ENCODE measurements at regions not wholly inside any gene's neighbourhood (a gene's known extent, or its start where the extent isn't known, plus 50 kb on each side); places are given as distances from the start of the nearest gene placed in this dataset.

DNA sequence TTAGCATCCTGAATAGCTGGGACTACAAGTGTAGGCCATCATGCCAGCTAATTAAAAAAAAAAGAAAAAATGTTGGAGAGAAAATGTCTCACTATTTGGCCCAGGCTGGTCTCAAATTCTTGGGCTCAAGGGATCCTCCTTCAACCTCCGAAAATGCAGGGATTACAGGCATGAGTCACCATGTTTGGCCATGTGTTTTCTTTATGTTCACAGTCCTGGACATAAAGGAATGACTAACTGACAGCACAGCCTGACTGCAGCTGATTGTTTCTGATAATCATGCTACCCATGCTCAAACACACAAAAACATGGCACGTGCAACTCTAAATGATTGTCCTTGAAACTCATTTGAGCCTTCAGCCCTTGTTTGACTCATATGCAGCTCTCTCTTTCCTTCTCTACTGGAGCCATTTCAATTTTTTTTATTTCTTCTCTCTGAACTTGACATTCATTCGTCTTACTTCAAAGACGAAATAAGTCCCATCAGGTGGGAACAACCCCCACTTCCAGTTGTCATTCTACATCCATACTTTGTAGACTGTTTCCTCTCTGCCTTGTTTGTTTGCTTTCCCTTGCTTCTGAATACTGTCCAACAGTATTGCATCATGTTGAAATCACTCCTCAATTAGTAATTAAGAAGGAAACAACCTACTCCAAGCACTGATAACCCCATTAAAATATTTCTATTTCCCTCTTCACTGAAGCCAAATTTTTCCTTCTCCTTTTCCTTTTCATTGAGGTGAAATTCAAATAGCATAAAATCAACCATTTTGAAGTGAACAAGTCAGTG lies 413.0 kb downstream of the BMP2 start:
- DNase-seq, result no peak

DNA sequence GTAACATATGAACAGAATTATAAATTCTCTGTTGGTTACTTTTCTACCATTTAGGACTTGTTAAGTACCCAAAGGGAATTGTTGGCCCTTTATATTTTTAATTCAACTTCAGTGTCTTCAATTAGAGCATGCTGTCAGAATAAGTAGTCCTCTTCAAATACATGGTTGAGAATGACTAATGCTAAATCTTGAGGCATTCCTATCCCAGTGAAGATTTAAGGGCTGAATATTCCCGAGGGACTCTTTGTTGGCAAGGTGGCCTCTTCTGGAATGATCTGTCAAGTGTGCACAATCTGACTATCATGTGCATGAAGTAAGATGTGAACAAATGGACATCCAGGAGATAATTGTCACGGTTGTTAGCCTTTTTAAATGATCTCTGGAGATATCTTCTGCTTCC lies 421.7 kb downstream of the BMP2 start:
- DNase-seq, result no peak

DNA sequence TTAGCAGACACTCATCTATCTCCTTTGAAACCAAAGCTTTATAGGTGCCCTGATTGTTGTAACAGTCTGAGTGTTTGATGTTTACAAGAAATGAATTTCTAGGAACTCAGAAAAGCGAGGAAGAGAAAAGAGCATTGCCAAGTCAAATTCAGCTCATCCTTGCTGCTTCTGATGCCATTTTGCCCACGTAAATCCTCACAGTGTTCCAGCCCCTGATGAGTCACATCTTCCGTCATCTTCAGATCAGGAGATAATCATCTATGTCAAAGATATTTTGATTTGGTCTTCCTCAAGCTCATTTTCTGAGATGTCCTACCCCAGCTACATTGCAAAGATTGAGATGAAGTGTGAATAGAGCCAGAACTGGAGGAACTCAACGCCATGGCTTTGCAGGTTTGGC lies 426.2 kb downstream of the BMP2 start:
- DNase-seq, result no peak

GRCh38 chr20:7195704-7196103 lies 428.2 kb downstream of the BMP2 start:
- DNase-seq, result no peak

DNA sequence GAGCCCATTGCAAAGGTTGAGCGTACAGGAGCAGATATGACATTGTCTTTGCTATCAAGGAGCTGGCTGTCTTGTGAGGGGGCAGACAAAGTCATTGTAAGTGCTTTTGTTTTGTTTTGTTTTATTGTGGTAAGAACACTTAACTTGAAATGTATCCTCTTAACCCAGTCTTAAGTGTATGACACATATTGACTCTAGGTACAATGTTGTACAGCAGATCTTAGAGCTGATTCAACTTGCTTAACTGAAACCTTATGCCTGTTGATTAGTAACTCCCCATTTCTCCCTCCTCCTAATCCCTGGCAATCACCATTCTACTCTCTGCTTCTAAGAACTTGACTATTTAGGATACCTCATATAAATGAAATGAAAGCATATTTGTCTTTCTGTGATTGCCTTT lies 429.0 kb downstream of the BMP2 start:
- no peak for DNase-seq

DNA sequence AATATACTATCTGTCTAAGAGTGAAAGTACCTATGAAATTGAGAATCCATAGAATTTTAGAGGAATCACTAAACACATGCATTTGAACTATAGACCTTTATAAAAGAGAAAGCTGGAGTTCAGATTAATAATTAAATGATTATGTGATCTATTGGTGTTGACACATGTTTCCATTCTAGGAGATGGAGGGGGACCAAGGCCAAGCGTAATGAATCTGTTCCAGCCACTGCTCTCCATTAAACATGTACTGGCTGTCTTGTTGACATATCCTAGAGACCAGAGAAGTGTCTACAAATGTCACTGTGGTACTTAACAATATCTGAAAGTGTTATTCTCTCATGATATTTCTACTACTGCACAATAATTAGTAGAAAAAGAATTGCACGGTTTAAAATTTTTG lies 432.4 kb downstream of the BMP2 start:
- DNase-seq, result no peak

DNA sequence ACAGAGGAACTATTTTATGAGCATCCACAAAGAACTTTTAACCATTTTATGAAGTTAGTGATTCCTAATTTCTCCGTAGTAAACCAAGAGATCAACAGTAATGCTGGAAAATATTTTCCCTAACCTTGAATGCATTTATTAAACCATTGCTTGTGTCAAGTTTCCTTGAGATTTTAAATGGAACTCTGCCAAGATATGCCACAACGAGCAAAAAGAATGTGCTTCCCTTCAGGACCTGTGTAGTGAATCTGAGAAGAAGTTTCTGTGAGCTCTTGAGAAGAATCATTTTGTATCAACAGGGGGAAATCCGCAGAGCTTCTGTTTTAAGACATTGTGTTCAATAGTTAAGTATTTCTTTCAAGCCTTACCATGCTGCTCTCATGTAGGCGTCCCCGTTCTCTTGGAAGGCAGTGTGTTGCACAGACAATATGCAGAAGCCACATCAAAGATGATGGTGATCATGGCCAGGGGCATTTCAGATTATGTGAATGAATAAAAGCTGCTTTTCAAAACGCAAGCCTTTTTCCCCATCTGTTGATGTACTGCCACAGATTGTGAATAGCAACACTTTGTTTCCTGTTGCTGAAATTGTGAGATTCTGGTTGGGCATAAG lies 439.8 kb downstream of the BMP2 start:
- DNase-seq, result no peak

DNA sequence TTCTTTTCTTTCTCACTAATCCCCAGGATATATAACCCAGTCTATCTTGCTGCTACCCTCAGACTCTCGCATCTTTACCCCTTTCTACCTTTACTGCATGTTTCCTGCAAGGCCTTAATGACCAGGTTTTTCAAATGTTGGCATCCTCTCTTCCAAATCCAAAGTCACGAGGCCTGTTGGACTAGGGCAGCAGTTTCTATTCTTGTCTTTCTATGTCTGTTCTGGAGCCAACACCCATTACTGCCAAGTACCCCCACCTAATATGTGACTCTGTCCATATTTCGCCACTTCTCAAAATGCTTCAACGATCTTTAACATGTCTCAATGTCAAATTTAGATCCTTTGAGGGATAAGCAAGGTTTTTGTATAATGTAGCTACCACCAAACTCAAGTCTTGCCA lies 443.4 kb downstream of the BMP2 start:
- no peak for DNase-seq

DNA sequence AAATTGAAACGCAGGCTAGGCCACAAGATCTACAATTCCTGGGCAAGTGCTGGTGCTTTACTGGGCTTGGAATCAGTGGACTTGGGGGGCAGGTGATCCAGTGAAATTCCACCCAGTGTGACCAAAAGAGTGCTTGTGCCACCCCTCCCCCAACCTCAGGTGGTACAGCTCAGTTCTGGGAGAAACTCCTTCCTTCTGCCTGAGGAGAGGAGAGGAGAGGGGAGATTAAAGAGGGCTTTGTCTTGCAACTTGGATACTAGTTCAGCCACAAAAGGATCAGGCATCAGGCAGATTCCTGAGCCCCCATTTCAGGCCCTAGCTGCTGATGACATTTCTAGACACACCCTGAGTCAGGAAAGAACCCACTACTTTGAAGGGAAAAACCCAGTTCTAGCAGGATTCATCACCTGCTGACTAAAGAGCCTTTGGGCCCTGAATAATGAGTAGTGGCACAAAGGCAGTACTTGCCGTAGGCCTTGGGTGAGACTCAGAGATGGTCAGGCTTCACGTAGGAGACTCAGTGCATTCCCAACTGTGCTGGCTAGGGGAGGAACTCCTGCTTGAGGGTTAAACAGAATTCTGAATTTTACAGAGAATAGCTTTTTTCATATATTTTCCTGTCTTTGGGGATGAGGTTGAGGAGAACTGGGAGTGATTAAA lies 446.7 kb downstream of the BMP2 start:
- no peak for DNase-seq

DNA sequence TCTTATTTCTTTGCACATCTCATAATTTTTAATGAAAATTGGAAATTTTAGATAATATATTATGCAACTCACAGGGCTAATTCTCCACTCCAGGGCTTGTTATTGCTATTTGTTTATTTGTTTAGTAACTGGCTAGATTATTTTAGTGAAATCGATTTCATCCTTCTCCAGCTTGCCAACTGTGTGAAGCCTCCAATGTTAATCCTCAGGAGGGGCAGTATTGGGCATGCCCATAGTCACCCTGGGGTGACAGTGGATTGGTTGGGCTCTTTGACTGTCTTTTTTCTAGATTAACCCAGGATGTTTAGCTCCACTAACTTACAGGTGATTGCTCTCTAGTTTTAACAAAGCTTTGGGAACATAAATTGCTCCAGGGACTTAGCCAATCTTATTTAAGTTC lies 450.1 kb downstream of the BMP2 start:
- DNase-seq, result no peak

- no peak for DNase-seq
These were observed 453.3 kb downstream of the BMP2 start for GRCh38 chr20:7220755-7221154.

- DNase-seq, result no peak
These were observed 458.7 kb downstream of the BMP2 start for GRCh38 chr20:7226156-7226555.

DNA sequence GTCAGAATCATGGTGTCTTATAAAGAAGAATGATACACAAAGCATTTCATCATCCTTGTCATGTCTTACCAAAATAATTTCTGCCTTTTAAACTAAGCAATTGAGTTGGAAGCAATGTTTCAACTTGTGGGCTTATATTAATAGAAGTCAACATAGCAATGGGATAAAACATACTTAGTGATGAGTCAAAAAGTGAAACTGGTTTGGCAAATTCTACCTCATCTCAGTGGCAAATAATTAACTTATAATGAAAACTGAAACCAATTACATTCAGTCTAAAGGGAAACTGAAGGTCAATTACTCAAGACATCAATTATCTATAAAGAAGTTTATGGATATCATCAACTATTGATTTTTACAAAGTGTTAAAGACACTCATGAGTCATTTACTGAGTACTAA lies 463.8 kb downstream of the BMP2 start:
- no peak for DNase-seq

- no peak for DNase-seq
These were observed 465.3 kb downstream of the BMP2 start for GRCh38 chr20:7232796-7233195.

- DNase-seq, result no peak
These were observed 469.8 kb downstream of the BMP2 start for GRCh38 chr20:7237251-7237650.

DNA sequence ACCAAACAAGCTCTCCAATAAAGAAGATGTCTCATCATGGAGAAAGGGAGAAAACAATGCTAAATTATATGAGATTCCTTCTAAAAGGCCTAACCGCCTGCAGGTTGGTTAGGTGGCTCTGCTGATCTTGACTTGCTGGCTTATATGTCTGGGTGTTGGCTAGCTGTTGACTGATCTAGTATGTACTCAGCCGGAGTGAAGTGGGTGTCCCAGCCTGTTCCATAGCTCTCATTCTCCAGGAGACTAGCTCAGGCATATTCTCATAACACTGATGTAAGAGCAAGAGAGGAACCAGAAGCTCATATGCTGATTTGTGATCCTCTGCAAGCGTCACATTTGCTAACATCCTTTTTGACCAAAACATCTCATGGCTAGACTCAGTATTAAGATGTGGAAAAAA lies 473.0 kb downstream of the BMP2 start:
- no peak for DNase-seq

GRCh38 chr20:7248281-7249201 lies 481.1 kb downstream of the BMP2 start:
- no peak for DNase-seq

DNA sequence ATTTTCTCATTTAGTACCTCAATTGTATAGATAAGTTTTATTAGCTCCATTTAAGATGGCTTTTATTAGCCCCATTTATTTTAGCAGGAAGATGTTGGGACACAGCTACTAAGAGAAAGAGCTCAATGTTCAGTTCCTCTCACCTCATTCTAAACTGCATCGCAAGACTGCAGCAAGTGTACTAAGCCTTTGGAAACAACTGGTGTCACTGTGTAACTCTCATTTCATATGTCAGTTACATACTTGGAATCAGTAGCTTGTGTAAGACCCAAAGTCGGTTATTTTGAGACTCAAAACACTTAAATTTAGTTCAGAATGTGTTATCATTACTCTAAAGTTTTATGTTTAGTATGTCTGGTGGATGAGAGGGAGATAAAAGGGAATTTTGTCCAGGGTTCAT lies 482.9 kb downstream of the BMP2 start:
- no peak for DNase-seq

GRCh38 chr20:7257099-7257498 lies 489.6 kb downstream of the BMP2 start:
- no peak for DNase-seq

DNA sequence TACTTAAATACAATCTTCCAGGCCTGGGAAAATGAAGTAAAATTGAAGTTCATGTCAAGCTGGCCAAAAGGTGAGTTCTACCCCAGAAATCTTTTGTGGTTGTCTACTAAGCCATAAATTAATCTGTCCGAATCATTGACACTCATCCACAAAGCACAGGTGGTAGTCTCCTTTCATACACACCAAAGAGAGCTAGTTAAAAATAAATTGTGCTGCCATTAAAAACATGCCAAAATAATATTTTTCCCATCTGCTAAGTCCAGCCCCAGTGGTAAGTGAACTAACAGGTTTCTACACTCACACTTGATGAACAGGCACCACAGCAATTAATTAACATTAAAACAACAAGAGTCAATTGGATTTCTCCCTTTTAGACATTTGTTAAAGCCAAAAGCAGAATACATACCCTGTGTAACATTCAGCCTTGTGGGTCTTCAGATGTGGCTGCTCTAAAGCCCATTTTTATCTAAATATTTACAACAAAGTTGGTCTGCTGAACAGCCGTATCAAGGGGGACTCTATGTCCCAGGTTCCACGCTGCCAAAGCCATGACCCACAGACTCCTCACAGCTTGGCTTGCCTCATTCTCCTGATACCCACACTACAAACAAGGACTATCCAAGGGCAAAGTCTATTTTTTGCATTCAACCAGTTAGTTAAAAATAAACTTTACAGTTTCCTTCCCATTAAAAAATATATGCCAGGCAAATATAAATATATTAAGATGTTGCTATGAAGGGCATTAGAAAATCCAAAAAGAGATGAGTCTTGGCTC lies 490.4 kb downstream of the BMP2 start:
- no peak for DNase-seq

GRCh38 chr20:7262803-7263202 lies 495.3 kb downstream of the BMP2 start:
- DNase-seq, result no peak

DNA sequence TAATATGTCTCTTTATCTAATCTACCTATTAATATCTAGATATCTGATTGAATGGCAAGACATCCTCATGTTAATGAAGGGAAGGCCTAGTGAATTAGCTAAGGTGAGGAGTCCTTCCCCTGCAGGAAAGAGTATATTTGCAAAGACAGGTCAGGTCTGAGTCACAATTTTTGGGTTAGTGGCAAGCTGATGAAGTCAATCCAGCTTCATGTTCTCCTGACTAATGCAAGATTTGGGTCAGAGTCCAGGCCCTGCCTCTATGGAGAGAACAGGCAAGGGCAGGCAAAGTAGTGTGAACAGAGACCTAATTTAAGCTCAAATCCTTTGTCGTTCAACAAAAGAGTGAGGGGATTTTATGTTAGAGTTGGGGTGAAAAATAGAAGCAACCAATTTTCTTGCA lies 496.7 kb downstream of the BMP2 start:
- no peak for DNase-seq

Measured in RPMI8226 (cell line).